Activated CD8-positive, alpha-beta memory T cell treated with anti-CD3 and anti-CD28 coated beads, Interleukin-2, amount 10 ng/mL, durations not matched to agents 7 days and 5 days (primary cell): ENCODE measurements at regions not wholly inside any gene's neighbourhood (a gene's known extent, or its start where the extent isn't known, plus 50 kb on each side); places are given as distances from the start of the nearest gene placed in this dataset.

Experiments
- ATAC-seq: fragments of 150-1000 bp; cut with Tn5 transposase; one replicate; pipeline ENCODE4 v1.10.0; 2021; ENCODE audit warnings: moderate library complexity
- CTCF ChIA-PET: fragments of 350-600 bp; sonication (Branson Sonifier 250); formaldehyde crosslinking; loops from one replicate; lab custom pipeline; 2021; ENCODE audit warnings: antibody characterized with exemption; lab: Charles Lee
- DNase-seq: peaks from one replicate; pipeline ENCODE4 v3.0.0-alpha.2; 2020
- H3K27ac Mint-ChIP-seq: one replicate; pipeline ENCODE4 v1.8.0; 2021; ENCODE audit warnings: mild to moderate bottlenecking, mixed read lengths
- H3K27me3 Mint-ChIP-seq: one replicate; pipeline ENCODE4 v1.8.0; 2021; ENCODE audit warnings: mixed read lengths
- H3K36me3 Mint-ChIP-seq: one replicate; pipeline ENCODE4 v1.8.0; 2021; ENCODE audit warnings: mild to moderate bottlenecking, mixed read lengths
- H3K4me1 Mint-ChIP-seq: one replicate; pipeline ENCODE4 v1.8.0; 2021; ENCODE audit warnings: mixed read lengths
- H3K4me3 Mint-ChIP-seq: one replicate; pipeline ENCODE4 v1.8.0; 2021; ENCODE audit warnings: mild to moderate bottlenecking, moderate library complexity, mixed read lengths
- H3K9me3 Mint-ChIP-seq: one replicate; pipeline ENCODE4 v1.8.0; 2022; ENCODE audit warnings: low read depth, mixed read lengths

GRCh38 chr4:189301692-189302091 is 639.0 kb upstream of the FRG1 start:
- ATAC-seq: no peak
- Mint-ChIP-seq H3K4me3 (no peak overlapping the region), H3K27ac (no peak overlapping the region), H3K9me3 (peaks cover 3% of the 10 kb centered on the region), H3K4me1 (no peaks in the 10 kb centered on the region), H3K36me3 (no peaks in the 10 kb centered on the region), H3K27me3 (no peaks in the 10 kb centered on the region)
- CTCF ChIA-PET: no interaction called here
- DNase-seq: no peak

GRCh38 chr4:189302719-189303118 is 638.0 kb upstream of the FRG1 start:
- H3K4me1 Mint-ChIP-seq: no peaks in the 10 kb centered on the region
- peaks cover 3% of the 10 kb centered on the region for H3K9me3 Mint-ChIP-seq
- DNase-seq: no peak
- no peaks in the 10 kb centered on the region for H3K36me3 Mint-ChIP-seq
- H3K27ac Mint-ChIP-seq: no peak overlapping the region
- no peak for ATAC-seq
- H3K27me3 Mint-ChIP-seq: no peaks in the 10 kb centered on the region
- CTCF ChIA-PET: no interaction called here
- no peak overlapping the region for H3K4me3 Mint-ChIP-seq

- DNase-seq (no peak), ATAC-seq (no peak)
- H3K9me3 Mint-ChIP-seq: peaks cover 3% of the 10 kb centered on the region
- CTCF ChIA-PET: no interaction called here
- H3K36me3 Mint-ChIP-seq: no peaks in the 10 kb centered on the region
- no peaks in the 10 kb centered on the region for H3K4me1 Mint-ChIP-seq
- H3K27me3 Mint-ChIP-seq: no peaks in the 10 kb centered on the region
- H3K27ac Mint-ChIP-seq: no peak overlapping the region
- no peak overlapping the region for H3K4me3 Mint-ChIP-seq
Measured at GRCh38 chr4:189304167-189304566, 636.5 kb upstream of the FRG1 start.

GRCh38 chr4:189304809-189305208 is 635.9 kb upstream of the FRG1 start:
- H3K27ac Mint-ChIP-seq: no peak overlapping the region
- peaks cover 3% of the 10 kb centered on the region for H3K9me3 Mint-ChIP-seq
- no peaks in the 10 kb centered on the region for H3K27me3 Mint-ChIP-seq
- CTCF ChIA-PET: no interaction called here
- ATAC-seq: no peak
- no peak overlapping the region for H3K4me3 Mint-ChIP-seq
- DNase-seq: no peak
- no peaks in the 10 kb centered on the region for H3K4me1 Mint-ChIP-seq
- no peaks in the 10 kb centered on the region for H3K36me3 Mint-ChIP-seq

- CTCF ChIA-PET: no interaction called here
- H3K4me3 Mint-ChIP-seq: no peak overlapping the region
- ATAC-seq: no peak
- DNase-seq: no peak
- no peaks in the 10 kb centered on the region for H3K36me3 Mint-ChIP-seq
- H3K27me3 Mint-ChIP-seq: no peaks in the 10 kb centered on the region
- H3K4me1 Mint-ChIP-seq: no peaks in the 10 kb centered on the region
- H3K27ac Mint-ChIP-seq: no peak overlapping the region
- H3K9me3 Mint-ChIP-seq: peaks cover 3% of the 10 kb centered on the region
Measured at GRCh38 chr4:189305500-189305899, 635.2 kb upstream of the FRG1 start.

- DNase-seq (no peak), ATAC-seq (no peak)
- Mint-ChIP-seq H3K4me3 (no peak overlapping the region), H3K36me3 (no peaks in the 10 kb centered on the region), H3K9me3 (peaks cover 6% of the 10 kb centered on the region), H3K27me3 (no peaks in the 10 kb centered on the region), H3K4me1 (no peaks in the 10 kb centered on the region), H3K27ac (no peak overlapping the region)
- CTCF ChIA-PET: no interaction called here
Measured at GRCh38 chr4:189311251-189311650, 629.4 kb upstream of the FRG1 start.

GRCh38 chr4:189313064-189313463 is 627.6 kb upstream of the FRG1 start:
- CTCF ChIA-PET: no interaction called here

GRCh38 chr4:189313861-189314513 is 626.7 kb upstream of the FRG1 start:
- Mint-ChIP-seq H3K4me3 (no peak overlapping the region), H3K4me1 (no peaks in the 10 kb centered on the region), H3K27me3 (no peaks in the 10 kb centered on the region), H3K9me3 (peaks cover 6% of the 10 kb centered on the region), H3K36me3 (no peaks in the 10 kb centered on the region), H3K27ac (no peak overlapping the region)
- DNase-seq (no peak), ATAC-seq (no peak)
- CTCF ChIA-PET: no interaction called here

More at GRCh38 chr4:189313064-189313463, 627.6 kb upstream of the FRG1 start:
- Mint-ChIP-seq H3K27me3 (no peaks in the 10 kb centered on the region), H3K27ac (no peak overlapping the region), H3K36me3 (no peaks in the 10 kb centered on the region), H3K4me1 (no peaks in the 10 kb centered on the region), H3K4me3 (no peak overlapping the region), H3K9me3 (peaks cover 6% of the 10 kb centered on the region)
- ATAC-seq (no peak), DNase-seq (no peak)

- Mint-ChIP-seq H3K27ac (no peak overlapping the region), H3K4me1 (no peaks in the 10 kb centered on the region), H3K9me3 (peaks cover 12% of the 10 kb centered on the region), H3K4me3 (no peak overlapping the region), H3K36me3 (no peaks in the 10 kb centered on the region), H3K27me3 (no peaks in the 10 kb centered on the region)
- no peak for ATAC-seq
- no peak for DNase-seq
- CTCF ChIA-PET: no interaction called here
Measured at GRCh38 chr4:189322426-189322825, 618.2 kb upstream of the FRG1 start.

- H3K4me3 Mint-ChIP-seq: no peak overlapping the region
- ATAC-seq (no peak), DNase-seq (no peak)
- H3K27ac Mint-ChIP-seq: no peak overlapping the region
- H3K36me3 Mint-ChIP-seq: no peaks in the 10 kb centered on the region
- no peaks in the 10 kb centered on the region for H3K27me3 Mint-ChIP-seq
- peaks cover 15% of the 10 kb centered on the region for H3K9me3 Mint-ChIP-seq
- CTCF ChIA-PET: no interaction called here
- no peaks in the 10 kb centered on the region for H3K4me1 Mint-ChIP-seq
Measured at GRCh38 chr4:189341881-189342280, 598.8 kb upstream of the FRG1 start.

GRCh38 chr4:189355590-189355989 is 585.1 kb upstream of the FRG1 start:
- no peak overlapping the region for H3K4me3 Mint-ChIP-seq
- DNase-seq: no peak
- ATAC-seq: no peak
- H3K27me3 Mint-ChIP-seq: no peaks in the 10 kb centered on the region
- peaks cover 11% of the 10 kb centered on the region for H3K9me3 Mint-ChIP-seq
- no peak overlapping the region for H3K27ac Mint-ChIP-seq
- H3K4me1 Mint-ChIP-seq: no peaks in the 10 kb centered on the region
- no peaks in the 10 kb centered on the region for H3K36me3 Mint-ChIP-seq
- CTCF ChIA-PET: no interaction called here

- Mint-ChIP-seq H3K4me1 (no peaks in the 10 kb centered on the region), H3K36me3 (no peaks in the 10 kb centered on the region), H3K9me3 (peaks cover 15% of the 10 kb centered on the region), H3K27me3 (no peaks in the 10 kb centered on the region), H3K4me3 (no peak overlapping the region), H3K27ac (no peak overlapping the region)
- CTCF ChIA-PET: no interaction called here
- DNase-seq (no peak), ATAC-seq (no peak)
Measured at GRCh38 chr4:189362364-189362763, 578.3 kb upstream of the FRG1 start.

- Mint-ChIP-seq H3K36me3 (no peaks in the 10 kb centered on the region), H3K27ac (no peak overlapping the region), H3K4me3 (no peak overlapping the region), H3K9me3 (peaks cover 15% of the 10 kb centered on the region), H3K4me1 (no peaks in the 10 kb centered on the region), H3K27me3 (no peaks in the 10 kb centered on the region)
- DNase-seq (no peak), ATAC-seq (no peak)
- CTCF ChIA-PET: no interaction called here
Measured at GRCh38 chr4:189364032-189364449, 576.6 kb upstream of the FRG1 start.

- peaks cover 12% of the 10 kb centered on the region for H3K9me3 Mint-ChIP-seq
- no peaks in the 10 kb centered on the region for H3K4me1 Mint-ChIP-seq
- CTCF ChIA-PET: no interaction called here
- no peaks in the 10 kb centered on the region for H3K27me3 Mint-ChIP-seq
- no peak overlapping the region for H3K4me3 Mint-ChIP-seq
- H3K36me3 Mint-ChIP-seq: no peaks in the 10 kb centered on the region
- ATAC-seq: no peak
- DNase-seq: no peak
- no peak overlapping the region for H3K27ac Mint-ChIP-seq
Measured at GRCh38 chr4:189365451-189365850, 575.2 kb upstream of the FRG1 start.

- CTCF ChIA-PET: no interaction called here
- H3K36me3 Mint-ChIP-seq: no peaks in the 10 kb centered on the region
- H3K4me3 Mint-ChIP-seq: no peak overlapping the region
- no peaks in the 10 kb centered on the region for H3K27me3 Mint-ChIP-seq
- peaks cover 11% of the 10 kb centered on the region for H3K9me3 Mint-ChIP-seq
- H3K27ac Mint-ChIP-seq: no peak overlapping the region
- DNase-seq: no peak
- H3K4me1 Mint-ChIP-seq: no peaks in the 10 kb centered on the region
- ATAC-seq: no peak
Measured at GRCh38 chr4:189367832-189368231, 572.8 kb upstream of the FRG1 start.
